ENCODE measurements at regions not wholly inside any gene's neighbourhood (a gene's known extent, or its start where the extent isn't known, plus 50 kb on each side); places are given as distances from the start of the nearest gene placed in this dataset.

GRCh38 chr12:24708718-24709117, 240.2 kb downstream of the BCAT1 start:
- DNase-seq (ENCODE audit: low read depth in 1 of 2, low spot score in 1 of 2) = no peak
- TF ChIP-seq POLR2AphosphoS5 (IDR thresholded peaks at IDR 0.05; ENCODE audit: low read depth) (no peak), REST (IDR thresholded peaks at IDR 0.05; ENCODE audit: insufficient replicate concordance, low read depth) (no peak), GABPA (IDR thresholded peaks at IDR 0.05; ENCODE audit: low read depth) (no peak), SPI1 (IDR thresholded peaks at IDR 0.05; ENCODE audit: borderline replicate concordance, low read depth) (no peak)
- TF ChIP-seq, protein P1, sequence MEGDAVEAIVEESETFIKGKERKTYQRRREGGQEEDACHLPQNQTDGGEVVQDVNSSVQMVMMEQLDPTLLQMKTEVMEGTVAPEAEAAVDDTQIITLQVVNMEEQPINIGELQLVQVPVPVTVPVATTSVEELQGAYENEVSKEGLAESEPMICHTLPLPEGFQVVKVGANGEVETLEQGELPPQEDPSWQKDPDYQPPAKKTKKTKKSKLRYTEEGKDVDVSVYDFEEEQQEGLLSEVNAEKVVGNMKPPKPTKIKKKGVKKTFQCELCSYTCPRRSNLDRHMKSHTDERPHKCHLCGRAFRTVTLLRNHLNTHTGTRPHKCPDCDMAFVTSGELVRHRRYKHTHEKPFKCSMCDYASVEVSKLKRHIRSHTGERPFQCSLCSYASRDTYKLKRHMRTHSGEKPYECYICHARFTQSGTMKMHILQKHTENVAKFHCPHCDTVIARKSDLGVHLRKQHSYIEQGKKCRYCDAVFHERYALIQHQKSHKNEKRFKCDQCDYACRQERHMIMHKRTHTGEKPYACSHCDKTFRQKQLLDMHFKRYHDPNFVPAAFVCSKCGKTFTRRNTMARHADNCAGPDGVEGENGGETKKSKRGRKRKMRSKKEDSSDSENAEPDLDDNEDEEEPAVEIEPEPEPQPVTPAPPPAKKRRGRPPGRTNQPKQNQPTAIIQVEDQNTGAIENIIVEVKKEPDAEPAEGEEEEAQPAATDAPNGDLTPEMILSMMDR (IDR thresholded peaks at IDR 0.05; ENCODE audit: insufficient read depth, low read length) = no peak
- Histone ChIP-seq H3K27me3 (ENCODE audit: insufficient read depth, poor library complexity, severe bottlenecking) (no peaks in the 10 kb centered on the region), H3K4me3 (replicated peaks; ENCODE audit: insufficient read depth, low read length) (no peak overlapping the region), H3K27ac (replicated peaks) (no peak overlapping the region)

DNA sequence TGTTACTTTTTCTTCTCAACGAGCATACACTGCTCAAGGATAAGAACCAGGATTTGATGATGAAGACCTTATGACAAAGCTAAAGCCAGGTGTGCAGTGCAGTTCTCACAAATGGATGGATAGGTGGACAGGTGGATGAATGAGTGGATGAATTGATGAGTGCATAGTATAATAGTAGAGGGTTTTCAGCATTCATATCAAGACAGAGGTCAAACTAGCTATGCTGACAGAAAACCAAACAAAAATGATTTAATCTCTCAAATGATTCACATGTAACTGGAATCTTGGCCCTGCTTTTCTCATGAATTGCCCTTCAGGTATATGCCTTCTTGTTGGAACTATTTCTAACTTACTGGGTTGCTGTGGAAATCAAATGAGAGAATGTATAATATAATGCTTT, 240.9 kb downstream of the BCAT1 start:
- Histone ChIP-seq H3K27ac (replicated peaks) (no peak overlapping the region), H3K4me3 (replicated peaks; ENCODE audit: insufficient read depth, low read length) (no peak overlapping the region), H3K27me3 (ENCODE audit: insufficient read depth, poor library complexity, severe bottlenecking) (no peaks in the 10 kb centered on the region)
- no peak for DNase-seq (ENCODE audit: low read depth in 1 of 2, low spot score in 1 of 2)
- TF ChIP-seq SPI1 (IDR thresholded peaks at IDR 0.05; ENCODE audit: borderline replicate concordance, low read depth) (no peak), POLR2AphosphoS5 (IDR thresholded peaks at IDR 0.05; ENCODE audit: low read depth) (no peak), REST (IDR thresholded peaks at IDR 0.05; ENCODE audit: insufficient replicate concordance, low read depth) (no peak), GABPA (IDR thresholded peaks at IDR 0.05; ENCODE audit: low read depth) (no peak)
- TF ChIP-seq, protein P1 (IDR thresholded peaks at IDR 0.05; ENCODE audit: insufficient read depth, low read length) = no peak

DNA sequence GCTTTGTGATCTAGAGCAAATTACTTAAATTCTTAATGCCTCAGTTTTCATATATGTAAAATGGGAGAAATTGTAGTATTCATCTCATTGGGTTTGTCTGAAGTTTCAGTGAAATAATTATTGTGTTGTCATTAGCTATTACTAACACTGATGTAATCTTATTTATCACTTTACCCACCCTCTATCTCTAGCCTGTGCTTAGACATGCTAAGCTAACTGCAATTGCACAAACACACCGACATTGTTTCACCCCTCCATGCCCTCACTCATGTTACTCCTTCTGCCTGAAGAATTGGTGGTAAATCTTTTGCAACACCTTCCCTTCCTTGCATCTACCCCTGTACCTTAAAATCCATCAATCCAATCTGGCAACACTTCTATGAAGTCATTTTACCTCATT, 241.6 kb downstream of the BCAT1 start:
- Histone ChIP-seq H3K27me3 (ENCODE audit: insufficient read depth, poor library complexity, severe bottlenecking) (no peaks in the 10 kb centered on the region), H3K4me3 (replicated peaks; ENCODE audit: insufficient read depth, low read length) (no peak overlapping the region), H3K27ac (replicated peaks) (no peak overlapping the region)
- TF ChIP-seq SPI1 (IDR thresholded peaks at IDR 0.05; ENCODE audit: borderline replicate concordance, low read depth) (no peak), POLR2AphosphoS5 (IDR thresholded peaks at IDR 0.05; ENCODE audit: low read depth) (no peak), REST (IDR thresholded peaks at IDR 0.05; ENCODE audit: insufficient replicate concordance, low read depth) (no peak), GABPA (IDR thresholded peaks at IDR 0.05; ENCODE audit: low read depth) (no peak)
- TF ChIP-seq, protein P1 (IDR thresholded peaks at IDR 0.05; ENCODE audit: insufficient read depth, low read length) = no peak
- no peak for DNase-seq (ENCODE audit: low read depth in 1 of 2, low spot score in 1 of 2)
